HEK293 (cell line): ENCODE measurements at regions not wholly inside any gene's neighbourhood (a gene's known extent, or its start where the extent isn't known, plus 50 kb on each side); places are given as distances from the start of the nearest gene placed in this dataset.

Experiments
- IKZF3 ChIP-seq: fragments of 450-650 bp; IDR thresholded peaks from 2 replicates; pipeline ENCODE4 v1.5.0; 2018; ENCODE audit warnings: missing biosample characterization, mild to moderate bottlenecking, missing genetic modification characterization, moderate library complexity
- ZBTB20 ChIP-seq: fragments of 450-650 bp; formaldehyde crosslinking; IDR thresholded peaks from 2 replicates; pipeline ENCODE4 v1.5.1; 2016; ENCODE audit warnings: missing biosample characterization, missing genetic modification characterization
- ZNF146 ChIP-seq: fragments of 450-650 bp; formaldehyde crosslinking; IDR thresholded peaks from 2 replicates; pipeline ENCODE4 v1.5.1; 2016; ENCODE audit warnings: missing biosample characterization, missing genetic modification characterization
- ZNF184 ChIP-seq: fragments of 450-650 bp; IDR thresholded peaks from 2 replicates; pipeline ENCODE4 v1.5.1; 2018; ENCODE audit warnings: missing biosample characterization, mild to moderate bottlenecking, missing genetic modification characterization
- ZNF768 ChIP-seq: fragments of 450-650 bp; formaldehyde crosslinking; IDR thresholded peaks from 2 replicates; pipeline ENCODE4 v1.5.1; 2018; ENCODE audit warnings: missing biosample characterization, mild to moderate bottlenecking, missing genetic modification characterization
- ZNF777 ChIP-seq: fragments of 450-650 bp; formaldehyde crosslinking; IDR thresholded peaks from 2 replicates; pipeline ENCODE4 v1.5.1; 2017; ENCODE audit warnings: missing biosample characterization, missing genetic modification characterization, borderline replicate concordance
- ZSCAN16 ChIP-seq: fragments of 450-650 bp; formaldehyde crosslinking; IDR thresholded peaks from 2 replicates; pipeline ENCODE4 v1.5.1; 2016; ENCODE audit warnings: missing biosample characterization, missing genetic modification characterization
- ZXDB ChIP-seq: fragments of 450-650 bp; formaldehyde crosslinking; IDR thresholded peaks from 2 replicates; pipeline ENCODE4 v1.5.1; 2016; ENCODE audit warnings: missing biosample characterization, missing genetic modification characterization
- TF ChIP-seq, protein P1 (sequence below): fragments of 450-650 bp; formaldehyde crosslinking; IDR thresholded peaks from 2 replicates; pipeline ENCODE4 v1.5.1; 2016; ENCODE audit warnings: missing biosample characterization, missing genetic modification characterization
- TF ChIP-seq, protein P2 (sequence below): fragments of 450-650 bp; formaldehyde crosslinking; IDR thresholded peaks from 2 replicates; pipeline ENCODE4 v1.5.1; 2016; ENCODE audit warnings: missing biosample characterization, missing genetic modification characterization
- TF ChIP-seq, protein P3 (sequence below): fragments of 450-650 bp; formaldehyde crosslinking; IDR thresholded peaks from 2 replicates; pipeline ENCODE4 v1.5.1; 2016; ENCODE audit warnings: missing biosample characterization, missing genetic modification characterization
- TF ChIP-seq, protein P4 (sequence below): fragments of 450-650 bp; IDR thresholded peaks from 2 replicates; pipeline ENCODE4 v1.5.1; 2018; ENCODE audit warnings: missing biosample characterization, missing genetic modification characterization
- TF ChIP-seq, protein P5 (sequence below): fragments of 450-650 bp; formaldehyde crosslinking; IDR thresholded peaks from 2 replicates; pipeline ENCODE4 v1.5.1; 2017; ENCODE audit warnings: missing biosample characterization, mild to moderate bottlenecking, missing genetic modification characterization, moderate library complexity

DNA sequence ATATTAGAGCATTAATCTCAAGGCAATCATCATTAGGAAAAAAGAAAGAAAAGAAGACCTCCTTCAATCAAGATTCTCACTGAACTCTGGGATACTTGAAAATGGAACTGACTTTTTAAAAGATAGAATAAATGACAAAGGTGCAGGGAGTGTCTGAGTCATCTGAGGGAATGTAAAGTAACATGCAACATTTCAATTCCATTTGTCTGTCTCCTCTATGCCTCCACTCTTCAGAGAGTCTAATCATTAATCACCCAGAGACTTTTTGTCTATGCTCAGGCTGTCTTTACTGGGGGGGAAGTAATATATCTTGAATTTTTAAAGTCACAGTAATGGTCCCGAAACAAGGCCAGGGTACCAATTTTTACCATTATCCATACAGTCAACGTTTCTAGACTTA is 55.0 kb upstream of the PACRGL start:
- TF ChIP-seq, protein P1, sequence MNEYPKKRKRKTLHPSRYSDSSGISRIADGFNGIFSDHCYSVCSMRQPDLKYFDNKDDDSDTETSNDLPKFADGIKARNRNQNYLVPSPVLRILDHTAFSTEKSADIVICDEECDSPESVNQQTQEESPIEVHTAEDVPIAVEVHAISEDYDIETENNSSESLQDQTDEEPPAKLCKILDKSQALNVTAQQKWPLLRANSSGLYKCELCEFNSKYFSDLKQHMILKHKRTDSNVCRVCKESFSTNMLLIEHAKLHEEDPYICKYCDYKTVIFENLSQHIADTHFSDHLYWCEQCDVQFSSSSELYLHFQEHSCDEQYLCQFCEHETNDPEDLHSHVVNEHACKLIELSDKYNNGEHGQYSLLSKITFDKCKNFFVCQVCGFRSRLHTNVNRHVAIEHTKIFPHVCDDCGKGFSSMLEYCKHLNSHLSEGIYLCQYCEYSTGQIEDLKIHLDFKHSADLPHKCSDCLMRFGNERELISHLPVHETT (tag by site-specific recombination): no peak
- TF ChIP-seq IKZF3 (tag by site-specific recombination): no peak
- no peak for TF ChIP-seq ZXDB
- TF ChIP-seq, protein P2, sequence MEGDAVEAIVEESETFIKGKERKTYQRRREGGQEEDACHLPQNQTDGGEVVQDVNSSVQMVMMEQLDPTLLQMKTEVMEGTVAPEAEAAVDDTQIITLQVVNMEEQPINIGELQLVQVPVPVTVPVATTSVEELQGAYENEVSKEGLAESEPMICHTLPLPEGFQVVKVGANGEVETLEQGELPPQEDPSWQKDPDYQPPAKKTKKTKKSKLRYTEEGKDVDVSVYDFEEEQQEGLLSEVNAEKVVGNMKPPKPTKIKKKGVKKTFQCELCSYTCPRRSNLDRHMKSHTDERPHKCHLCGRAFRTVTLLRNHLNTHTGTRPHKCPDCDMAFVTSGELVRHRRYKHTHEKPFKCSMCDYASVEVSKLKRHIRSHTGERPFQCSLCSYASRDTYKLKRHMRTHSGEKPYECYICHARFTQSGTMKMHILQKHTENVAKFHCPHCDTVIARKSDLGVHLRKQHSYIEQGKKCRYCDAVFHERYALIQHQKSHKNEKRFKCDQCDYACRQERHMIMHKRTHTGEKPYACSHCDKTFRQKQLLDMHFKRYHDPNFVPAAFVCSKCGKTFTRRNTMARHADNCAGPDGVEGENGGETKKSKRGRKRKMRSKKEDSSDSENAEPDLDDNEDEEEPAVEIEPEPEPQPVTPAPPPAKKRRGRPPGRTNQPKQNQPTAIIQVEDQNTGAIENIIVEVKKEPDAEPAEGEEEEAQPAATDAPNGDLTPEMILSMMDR: no peak
- TF ChIP-seq ZSCAN16: no peak
- TF ChIP-seq ZNF146: no peak
- no peak for TF ChIP-seq ZNF777 (tag by site-specific recombination)
- TF ChIP-seq ZBTB20 (tag by site-specific recombination): no peak
- TF ChIP-seq, protein P3, sequence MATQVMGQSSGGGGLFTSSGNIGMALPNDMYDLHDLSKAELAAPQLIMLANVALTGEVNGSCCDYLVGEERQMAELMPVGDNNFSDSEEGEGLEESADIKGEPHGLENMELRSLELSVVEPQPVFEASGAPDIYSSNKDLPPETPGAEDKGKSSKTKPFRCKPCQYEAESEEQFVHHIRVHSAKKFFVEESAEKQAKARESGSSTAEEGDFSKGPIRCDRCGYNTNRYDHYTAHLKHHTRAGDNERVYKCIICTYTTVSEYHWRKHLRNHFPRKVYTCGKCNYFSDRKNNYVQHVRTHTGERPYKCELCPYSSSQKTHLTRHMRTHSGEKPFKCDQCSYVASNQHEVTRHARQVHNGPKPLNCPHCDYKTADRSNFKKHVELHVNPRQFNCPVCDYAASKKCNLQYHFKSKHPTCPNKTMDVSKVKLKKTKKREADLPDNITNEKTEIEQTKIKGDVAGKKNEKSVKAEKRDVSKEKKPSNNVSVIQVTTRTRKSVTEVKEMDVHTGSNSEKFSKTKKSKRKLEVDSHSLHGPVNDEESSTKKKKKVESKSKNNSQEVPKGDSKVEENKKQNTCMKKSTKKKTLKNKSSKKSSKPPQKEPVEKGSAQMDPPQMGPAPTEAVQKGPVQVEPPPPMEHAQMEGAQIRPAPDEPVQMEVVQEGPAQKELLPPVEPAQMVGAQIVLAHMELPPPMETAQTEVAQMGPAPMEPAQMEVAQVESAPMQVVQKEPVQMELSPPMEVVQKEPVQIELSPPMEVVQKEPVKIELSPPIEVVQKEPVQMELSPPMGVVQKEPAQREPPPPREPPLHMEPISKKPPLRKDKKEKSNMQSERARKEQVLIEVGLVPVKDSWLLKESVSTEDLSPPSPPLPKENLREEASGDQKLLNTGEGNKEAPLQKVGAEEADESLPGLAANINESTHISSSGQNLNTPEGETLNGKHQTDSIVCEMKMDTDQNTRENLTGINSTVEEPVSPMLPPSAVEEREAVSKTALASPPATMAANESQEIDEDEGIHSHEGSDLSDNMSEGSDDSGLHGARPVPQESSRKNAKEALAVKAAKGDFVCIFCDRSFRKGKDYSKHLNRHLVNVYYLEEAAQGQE (tag by site-specific recombination): no peak
- TF ChIP-seq, protein P4, sequence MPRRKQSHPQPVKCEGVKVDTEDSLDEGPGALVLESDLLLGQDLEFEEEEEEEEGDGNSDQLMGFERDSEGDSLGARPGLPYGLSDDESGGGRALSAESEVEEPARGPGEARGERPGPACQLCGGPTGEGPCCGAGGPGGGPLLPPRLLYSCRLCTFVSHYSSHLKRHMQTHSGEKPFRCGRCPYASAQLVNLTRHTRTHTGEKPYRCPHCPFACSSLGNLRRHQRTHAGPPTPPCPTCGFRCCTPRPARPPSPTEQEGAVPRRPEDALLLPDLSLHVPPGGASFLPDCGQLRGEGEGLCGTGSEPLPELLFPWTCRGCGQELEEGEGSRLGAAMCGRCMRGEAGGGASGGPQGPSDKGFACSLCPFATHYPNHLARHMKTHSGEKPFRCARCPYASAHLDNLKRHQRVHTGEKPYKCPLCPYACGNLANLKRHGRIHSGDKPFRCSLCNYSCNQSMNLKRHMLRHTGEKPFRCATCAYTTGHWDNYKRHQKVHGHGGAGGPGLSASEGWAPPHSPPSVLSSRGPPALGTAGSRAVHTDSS (tag by site-specific recombination): no peak
- no peak for TF ChIP-seq ZNF184 (tag by site-specific recombination)
- TF ChIP-seq, protein P5, sequence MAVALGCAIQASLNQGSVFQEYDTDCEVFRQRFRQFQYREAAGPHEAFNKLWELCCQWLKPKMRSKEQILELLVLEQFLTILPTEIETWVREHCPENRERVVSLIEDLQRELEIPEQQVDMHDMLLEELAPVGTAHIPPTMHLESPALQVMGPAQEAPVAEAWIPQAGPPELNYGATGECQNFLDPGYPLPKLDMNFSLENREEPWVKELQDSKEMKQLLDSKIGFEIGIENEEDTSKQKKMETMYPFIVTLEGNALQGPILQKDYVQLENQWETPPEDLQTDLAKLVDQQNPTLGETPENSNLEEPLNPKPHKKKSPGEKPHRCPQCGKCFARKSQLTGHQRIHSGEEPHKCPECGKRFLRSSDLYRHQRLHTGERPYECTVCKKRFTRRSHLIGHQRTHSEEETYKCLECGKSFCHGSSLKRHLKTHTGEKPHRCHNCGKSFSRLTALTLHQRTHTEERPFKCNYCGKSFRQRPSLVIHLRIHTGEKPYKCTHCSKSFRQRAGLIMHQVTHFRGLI: no peak
- TF ChIP-seq ZNF768 (tag by site-specific recombination): no peak
